Endothelial cell of umbilical vein (primary cell): ENCODE measurements at regions not wholly inside any gene's neighbourhood (a gene's known extent, or its start where the extent isn't known, plus 50 kb on each side); places are given as distances from the start of the nearest gene placed in this dataset.

ENCODE experiments used
- EZH2 ChIP-seq: IDR thresholded peaks from 2 replicates; pipeline ENCODE4 v1.6.1; 2012; ENCODE audit warnings: borderline replicate concordance, low read depth, mild to moderate bottlenecking, moderate library complexity, low read length, inconsistent platforms; ENCODE audit not compliant: severe bottlenecking
- FOS ChIP-seq: IDR thresholded peaks from 2 replicates; pipeline ENCODE4 v1.6.1; 2011; ENCODE audit warnings: mild to moderate bottlenecking, low read length, moderate library complexity, borderline replicate concordance; ENCODE audit not compliant: insufficient read depth
- JUN ChIP-seq: IDR thresholded peaks from 2 replicates; pipeline ENCODE4 v1.6.1; 2011; ENCODE audit warnings: borderline replicate concordance, low read depth; ENCODE audit not compliant: insufficient read length, insufficient read depth
- MYC ChIP-seq: IDR thresholded peaks from one replicate; pipeline ENCODE4 v1.6.1; 2011; ENCODE audit warnings: mild to moderate bottlenecking, low read depth, low read length
- POLR2A ChIP-seq: IDR thresholded peaks from 2 replicates; pipeline ENCODE4 v1.6.1; 2012; ENCODE audit warnings: low read depth, mild to moderate bottlenecking, control low read depth, low read length
- POLR2AphosphoS5 ChIP-seq: IDR thresholded peaks from 2 replicates; pipeline ENCODE4 v1.6.1; 2012; ENCODE audit warnings: low read depth, mild to moderate bottlenecking, control low read depth, low read length, moderate library complexity; ENCODE audit not compliant: insufficient read depth
- TF ChIP-seq, protein P1 (sequence below), 2 donors: IDR thresholded peaks; 1 replicate in 1 of 2; 2 replicates in 1 of 2; pipeline ENCODE4 v1.5.1; 2011; ENCODE audit warnings: low read length in 2 of 2, mild to moderate bottlenecking in 2 of 2, moderate library complexity in 2 of 2, control low read depth in 1 of 2, inconsistent platforms in 1 of 2, low read depth in 1 of 2; ENCODE audit not compliant: insufficient read depth in 1 of 2; ENCODE audit errors: extremely low read depth in 1 of 2

DNA sequence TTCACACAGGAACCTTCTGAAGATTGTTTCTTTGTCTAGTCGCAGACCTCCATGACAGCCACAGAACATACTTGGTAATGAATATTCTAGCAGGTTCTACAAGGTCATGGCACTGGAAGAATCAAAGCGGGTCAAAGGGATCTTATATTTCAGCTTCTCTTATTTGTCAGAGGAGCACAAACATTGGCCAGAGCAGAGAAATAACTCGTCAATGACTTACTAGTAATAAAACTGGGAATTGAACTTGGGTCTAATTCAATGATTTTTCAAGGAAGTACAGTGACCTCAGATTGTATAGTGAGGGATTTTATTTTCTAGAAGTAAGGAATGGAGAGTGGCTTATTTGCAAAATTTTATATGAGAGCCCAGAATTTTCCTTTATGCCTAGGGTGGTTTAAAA, 290.8 kb upstream of the PLXNA2 start:
- TF ChIP-seq, protein P1, sequence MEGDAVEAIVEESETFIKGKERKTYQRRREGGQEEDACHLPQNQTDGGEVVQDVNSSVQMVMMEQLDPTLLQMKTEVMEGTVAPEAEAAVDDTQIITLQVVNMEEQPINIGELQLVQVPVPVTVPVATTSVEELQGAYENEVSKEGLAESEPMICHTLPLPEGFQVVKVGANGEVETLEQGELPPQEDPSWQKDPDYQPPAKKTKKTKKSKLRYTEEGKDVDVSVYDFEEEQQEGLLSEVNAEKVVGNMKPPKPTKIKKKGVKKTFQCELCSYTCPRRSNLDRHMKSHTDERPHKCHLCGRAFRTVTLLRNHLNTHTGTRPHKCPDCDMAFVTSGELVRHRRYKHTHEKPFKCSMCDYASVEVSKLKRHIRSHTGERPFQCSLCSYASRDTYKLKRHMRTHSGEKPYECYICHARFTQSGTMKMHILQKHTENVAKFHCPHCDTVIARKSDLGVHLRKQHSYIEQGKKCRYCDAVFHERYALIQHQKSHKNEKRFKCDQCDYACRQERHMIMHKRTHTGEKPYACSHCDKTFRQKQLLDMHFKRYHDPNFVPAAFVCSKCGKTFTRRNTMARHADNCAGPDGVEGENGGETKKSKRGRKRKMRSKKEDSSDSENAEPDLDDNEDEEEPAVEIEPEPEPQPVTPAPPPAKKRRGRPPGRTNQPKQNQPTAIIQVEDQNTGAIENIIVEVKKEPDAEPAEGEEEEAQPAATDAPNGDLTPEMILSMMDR (IDR thresholded peaks at IDR 0.05; ENCODE audit: extremely low read depth in 1 of 2, insufficient read depth in 1 of 2, low read depth in 1 of 2, low read length in 2 of 2), result no peak
- TF ChIP-seq JUN, result no peak
- TF ChIP-seq POLR2A, result no peak
- TF ChIP-seq FOS, result no peak
- TF ChIP-seq POLR2AphosphoS5, result no peak
- TF ChIP-seq MYC, result no peak
- TF ChIP-seq EZH2, result no peak
